ENCODE measurements at regions not wholly inside any gene's neighbourhood (a gene's known extent, or its start where the extent isn't known, plus 50 kb on each side); places are given as distances from the start of the nearest gene placed in this dataset.

DNA sequence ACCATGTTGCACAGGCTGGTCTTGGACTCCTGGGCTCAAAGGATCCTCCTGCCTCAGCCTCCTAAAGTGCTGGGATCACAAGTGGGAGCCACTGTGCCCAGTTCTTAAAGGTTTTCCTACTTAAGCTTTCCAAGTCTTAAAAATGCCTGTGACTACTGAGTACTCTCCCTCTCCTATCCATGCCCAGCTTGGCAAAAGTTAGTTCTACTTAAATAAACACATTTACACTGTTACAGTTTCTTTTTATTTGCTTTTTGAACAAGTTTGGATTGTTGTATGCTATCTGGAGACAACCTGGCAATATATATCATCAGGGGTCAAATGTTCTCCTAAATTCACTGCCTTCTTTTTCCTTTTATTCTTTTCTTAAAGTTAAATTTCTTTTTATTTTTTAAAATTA lies 61.0 kb upstream of the GCM1 start:
- TF ChIP-seq CEBPB (IDR thresholded peaks at IDR 0.05; ENCODE audit: low read depth, low read length) (no peak), POLR2A (IDR thresholded peaks at IDR 0.05; ENCODE audit: control extremely low read depth in 1 of 2, low read depth in 2 of 2, low read length in 2 of 2) (no peak), KDM1A (IDR thresholded peaks at IDR 0.05; ENCODE audit: borderline replicate concordance, low read length) (no peak), SIX5 (IDR thresholded peaks at IDR 0.05; ENCODE audit: low read depth, low read length) (no peak), POLR2AphosphoS5 (IDR thresholded peaks at IDR 0.05; ENCODE audit: low read depth, low read length) (no peak), SRF (IDR thresholded peaks at IDR 0.05; ENCODE audit: low read depth, low read length) (no peak), NRF1 (IDR thresholded peaks at IDR 0.05; ENCODE audit: low read depth, low read length) (no peak), SIN3A (conservative IDR thresholded peaks at IDR 0.05 in 1 of 2, IDR thresholded peaks at IDR 0.05 in 1 of 2; ENCODE audit: low read depth in 1 of 2, low read length in 2 of 2) (no peak), PHF8 (conservative IDR thresholded peaks at IDR 0.05; ENCODE audit: low read depth, low read length) (no peak), CREB1 (IDR thresholded peaks at IDR 0.05) (no peak), NANOG (IDR thresholded peaks at IDR 0.05; ENCODE audit: insufficient read depth, low read depth, low read length, poor library complexity, severe bottlenecking) (no peak), FOSL1 (IDR thresholded peaks at IDR 0.05; ENCODE audit: insufficient read depth, low read depth, low read length) (no peak), KDM5A (IDR thresholded peaks at IDR 0.05; ENCODE audit: low read length) (no peak)
- TF ChIP-seq, protein P1, sequence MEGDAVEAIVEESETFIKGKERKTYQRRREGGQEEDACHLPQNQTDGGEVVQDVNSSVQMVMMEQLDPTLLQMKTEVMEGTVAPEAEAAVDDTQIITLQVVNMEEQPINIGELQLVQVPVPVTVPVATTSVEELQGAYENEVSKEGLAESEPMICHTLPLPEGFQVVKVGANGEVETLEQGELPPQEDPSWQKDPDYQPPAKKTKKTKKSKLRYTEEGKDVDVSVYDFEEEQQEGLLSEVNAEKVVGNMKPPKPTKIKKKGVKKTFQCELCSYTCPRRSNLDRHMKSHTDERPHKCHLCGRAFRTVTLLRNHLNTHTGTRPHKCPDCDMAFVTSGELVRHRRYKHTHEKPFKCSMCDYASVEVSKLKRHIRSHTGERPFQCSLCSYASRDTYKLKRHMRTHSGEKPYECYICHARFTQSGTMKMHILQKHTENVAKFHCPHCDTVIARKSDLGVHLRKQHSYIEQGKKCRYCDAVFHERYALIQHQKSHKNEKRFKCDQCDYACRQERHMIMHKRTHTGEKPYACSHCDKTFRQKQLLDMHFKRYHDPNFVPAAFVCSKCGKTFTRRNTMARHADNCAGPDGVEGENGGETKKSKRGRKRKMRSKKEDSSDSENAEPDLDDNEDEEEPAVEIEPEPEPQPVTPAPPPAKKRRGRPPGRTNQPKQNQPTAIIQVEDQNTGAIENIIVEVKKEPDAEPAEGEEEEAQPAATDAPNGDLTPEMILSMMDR (IDR thresholded peaks at IDR 0.05; ENCODE audit: control extremely low read depth in 1 of 3, insufficient read depth in 1 of 3, low read depth in 1 of 3, low read length in 3 of 3), result no peak
